Stimulated activated CD4-positive, alpha-beta T cell treated with anti-CD3 and anti-CD28 coated beads, Interleukin-4, amount 100 ng/mL, for 24 hours (primary cell): ENCODE measurements at regions not wholly inside any gene's neighbourhood (a gene's known extent, or its start where the extent isn't known, plus 50 kb on each side); places are given as distances from the start of the nearest gene placed in this dataset.
"Not testable (repeated sequence)": the region's sequence is repeated elsewhere in the genome, so short reads cannot be mapped to it uniquely, and the experiment has no call there.

Experiments used
- DNase-seq: peaks from one replicate; pipeline ENCODE4 v3.0.0-alpha.2; 2020

DNA sequence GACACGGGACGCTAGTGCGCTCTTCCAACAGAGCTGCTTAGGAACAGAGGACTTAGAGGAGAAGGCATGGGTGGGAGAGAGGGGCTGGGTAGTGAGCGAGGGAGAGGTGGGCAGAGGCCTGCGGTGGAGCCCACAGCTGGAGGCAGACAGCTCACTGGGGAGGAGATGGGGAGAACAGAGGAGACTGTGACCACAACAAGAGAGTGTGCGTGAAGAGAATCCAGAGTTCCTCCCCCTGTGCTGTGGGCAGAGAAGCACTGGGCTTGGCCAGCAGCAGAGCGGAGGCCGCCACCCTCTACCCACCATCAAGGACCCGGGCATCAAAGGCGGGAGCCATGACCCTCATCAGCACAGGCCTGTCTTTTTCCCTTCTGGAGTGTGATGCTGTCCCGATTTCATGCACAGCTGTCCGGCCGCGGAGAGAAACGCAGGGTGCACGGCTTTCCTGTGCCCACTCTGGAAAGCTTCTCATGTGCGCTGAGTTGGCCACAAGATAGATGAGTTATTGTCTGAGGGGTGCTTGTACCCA lies 228.3 kb upstream of the IRX4 start:
- no peak for DNase-seq

DNA sequence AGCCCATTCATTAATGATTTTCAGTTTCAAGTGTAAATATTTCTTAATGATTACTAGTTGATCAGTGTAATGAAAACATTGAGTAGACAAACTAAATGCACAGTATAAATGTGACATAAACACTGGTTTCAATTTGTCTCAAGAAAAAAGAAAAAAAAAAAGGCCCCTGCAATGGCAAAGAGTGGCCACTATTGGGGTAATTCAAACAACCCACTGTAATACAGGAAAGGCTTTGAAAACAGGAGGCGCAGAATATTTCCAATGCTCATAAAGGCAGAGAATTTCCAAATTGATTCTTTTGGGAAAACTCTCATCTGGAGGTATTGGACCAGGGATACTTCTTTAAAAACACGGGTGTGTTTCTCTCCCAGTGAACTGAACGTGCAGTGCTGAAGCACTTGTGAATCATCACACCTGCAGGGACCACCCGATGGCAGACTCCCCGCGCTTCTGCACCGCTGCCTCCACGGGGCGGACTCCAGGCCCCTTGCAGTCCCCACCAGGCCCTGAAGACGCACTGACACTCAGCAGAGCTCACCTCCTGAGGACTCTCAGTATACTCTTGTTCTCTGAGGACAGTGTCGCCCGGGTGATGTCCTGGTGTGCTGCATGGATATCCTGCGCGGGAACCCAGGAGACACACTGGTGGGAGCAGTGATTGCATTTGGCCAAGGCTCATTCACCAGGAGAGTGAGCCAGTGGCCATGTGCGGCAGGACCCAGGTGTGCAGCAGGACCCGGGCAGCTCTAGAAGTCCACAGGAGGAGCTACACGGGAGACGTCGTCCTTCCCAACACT lies 227.6 kb upstream of the IRX4 start:
- DNase-seq = no peak

DNA sequence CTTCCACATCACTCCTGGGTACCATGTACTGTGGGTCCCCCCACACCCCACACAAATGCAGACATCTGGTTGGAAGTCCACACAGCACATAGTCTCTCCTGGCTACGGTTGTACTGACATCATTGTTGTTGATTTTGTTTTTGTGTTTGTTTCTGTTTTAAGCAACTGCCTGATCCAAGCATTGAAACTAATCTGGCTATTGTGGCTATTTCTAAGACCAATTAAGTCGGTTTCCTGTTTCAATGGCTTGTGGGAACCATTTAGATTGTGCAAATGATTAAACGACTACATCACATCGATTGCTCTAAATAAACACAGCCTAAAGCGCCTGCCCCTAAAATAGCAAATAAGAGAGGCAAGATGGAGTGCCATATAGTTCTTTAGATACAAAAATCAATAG lies 226.8 kb upstream of the IRX4 start:
- DNase-seq = no peak

DNA sequence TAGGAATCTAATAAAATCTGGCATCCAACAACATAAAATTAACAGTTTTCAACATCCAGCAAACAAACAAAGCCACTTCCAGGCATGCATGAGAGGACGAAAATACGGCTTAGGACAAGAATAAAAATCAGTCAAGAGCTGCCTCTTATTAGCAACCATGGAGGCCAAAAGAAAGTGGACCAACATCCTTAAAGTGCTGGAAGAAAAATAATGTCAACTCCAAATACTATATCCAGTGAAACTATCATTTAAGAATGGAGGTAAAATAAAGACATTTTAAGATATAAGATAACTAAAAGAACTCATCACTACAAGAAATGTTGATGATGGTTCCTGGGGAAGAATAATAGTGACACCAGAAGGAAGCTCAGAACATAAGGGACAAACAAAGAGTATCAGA lies 224.0 kb upstream of the IRX4 start:
- DNase-seq = no peak

- DNase-seq = no peak
Observed at GRCh38 chr5:2105141-2105540, 222.4 kb upstream of the IRX4 start.

DNA sequence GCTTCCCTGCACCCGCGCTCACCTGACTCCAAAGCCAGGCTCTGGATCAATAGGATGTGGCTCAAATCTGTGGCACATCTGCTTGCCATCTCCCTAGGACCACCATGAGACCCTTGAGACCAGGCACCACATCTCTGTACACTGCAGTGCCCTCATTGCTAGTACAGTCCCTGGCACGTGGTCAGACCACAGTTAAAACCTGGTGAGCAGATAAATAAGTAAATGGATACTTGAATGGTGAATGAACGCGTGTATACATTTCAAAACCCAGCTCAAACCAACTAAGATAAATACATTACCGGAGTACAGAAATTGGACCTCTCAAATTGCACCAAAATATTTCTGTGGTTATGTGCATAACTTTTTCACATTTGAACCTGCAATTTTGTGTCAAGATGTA lies 221.2 kb upstream of the IRX4 start:
- DNase-seq = no peak

DNA sequence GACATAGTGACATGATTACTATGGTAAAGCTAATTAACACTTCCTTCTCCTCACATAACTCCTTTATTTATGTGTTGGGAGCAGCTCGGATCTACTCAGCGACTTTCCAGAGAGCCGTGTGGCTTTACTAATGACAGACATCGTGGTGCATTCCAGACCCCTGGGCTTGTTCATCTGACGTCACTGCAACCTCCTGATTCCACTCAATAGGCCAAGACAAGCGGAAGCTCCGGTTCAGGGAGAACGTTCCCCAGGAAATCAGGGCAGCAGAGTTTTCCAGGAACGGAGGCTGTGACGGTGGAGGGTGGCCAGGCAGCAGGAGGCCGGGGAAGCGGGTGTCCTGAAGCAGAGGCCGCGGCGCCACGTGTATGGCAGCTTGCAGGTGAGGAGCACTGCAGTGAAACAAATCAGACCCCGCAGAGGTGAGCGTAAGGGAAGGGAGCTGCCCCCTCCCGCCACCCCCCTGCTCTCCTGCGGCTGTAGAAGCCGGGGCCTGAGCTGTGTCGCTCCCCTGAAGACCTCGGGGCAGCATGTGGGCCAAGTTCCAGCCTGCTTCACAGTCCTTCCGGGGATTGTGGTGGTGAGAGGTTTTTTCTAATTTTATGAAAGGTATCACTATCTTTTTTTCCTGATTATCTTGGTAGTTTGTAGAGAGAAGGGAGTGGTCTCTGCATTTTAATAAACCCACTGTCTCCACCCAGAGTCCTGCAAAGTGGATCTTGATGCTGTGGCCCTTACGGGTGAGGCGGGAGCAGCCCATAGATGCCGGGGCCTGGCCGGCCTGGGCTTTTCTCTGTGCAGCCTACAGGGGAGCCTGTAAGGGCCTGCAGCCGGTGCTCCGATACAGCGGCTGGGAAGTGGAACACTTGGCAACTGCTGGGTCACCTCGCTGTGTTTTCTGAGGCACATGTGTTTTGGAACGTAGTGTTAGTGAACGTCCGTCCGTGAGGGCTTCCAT lies 220.4 kb upstream of the IRX4 start:
- DNase-seq = no peak

GRCh38 chr5:2101685-2102084 lies 219.0 kb upstream of the IRX4 start:
- no peak for DNase-seq

GRCh38 chr5:2096887-2097505 lies 214.3 kb upstream of the IRX4 start:
- DNase-seq = no peak

DNA sequence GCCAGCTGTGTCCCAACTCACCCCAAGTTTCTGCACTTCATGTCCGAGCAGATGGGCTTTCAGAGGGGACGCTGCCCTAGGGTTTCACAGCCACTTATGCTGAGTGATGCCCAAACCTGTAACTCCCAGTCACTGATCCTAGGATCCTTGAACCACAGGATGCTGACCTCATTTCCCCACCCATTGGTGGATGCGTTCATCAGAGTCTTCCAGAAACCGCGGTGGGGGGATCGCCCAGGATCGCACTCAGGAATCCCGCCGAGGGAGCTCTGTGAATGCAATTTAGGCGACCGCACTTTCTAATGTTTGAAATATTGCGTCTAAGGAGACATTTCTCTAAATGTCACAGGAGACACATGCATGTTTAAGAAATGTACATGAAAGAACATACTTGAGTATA lies 212.3 kb upstream of the IRX4 start:
- DNase-seq = no peak

DNA sequence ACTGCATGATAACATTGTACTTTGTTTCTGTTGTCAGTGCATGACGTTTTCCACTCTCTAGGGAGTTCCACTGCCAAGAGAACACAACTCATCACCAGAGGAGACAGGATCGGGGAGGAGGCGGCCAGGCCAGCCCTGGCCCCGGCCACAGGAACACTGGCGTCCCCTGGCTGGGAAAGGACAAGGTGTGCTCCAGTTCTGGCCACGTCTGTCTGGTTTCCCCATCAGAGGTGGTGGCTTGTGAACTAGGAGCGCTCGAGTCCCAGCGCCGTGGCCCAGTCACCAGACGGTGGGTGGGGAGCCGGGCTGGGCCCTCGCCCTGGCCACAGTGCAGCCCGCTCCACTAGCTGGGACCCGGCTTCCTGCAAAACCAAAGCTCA lies 211.9 kb upstream of the IRX4 start:
- no peak for DNase-seq

DNA sequence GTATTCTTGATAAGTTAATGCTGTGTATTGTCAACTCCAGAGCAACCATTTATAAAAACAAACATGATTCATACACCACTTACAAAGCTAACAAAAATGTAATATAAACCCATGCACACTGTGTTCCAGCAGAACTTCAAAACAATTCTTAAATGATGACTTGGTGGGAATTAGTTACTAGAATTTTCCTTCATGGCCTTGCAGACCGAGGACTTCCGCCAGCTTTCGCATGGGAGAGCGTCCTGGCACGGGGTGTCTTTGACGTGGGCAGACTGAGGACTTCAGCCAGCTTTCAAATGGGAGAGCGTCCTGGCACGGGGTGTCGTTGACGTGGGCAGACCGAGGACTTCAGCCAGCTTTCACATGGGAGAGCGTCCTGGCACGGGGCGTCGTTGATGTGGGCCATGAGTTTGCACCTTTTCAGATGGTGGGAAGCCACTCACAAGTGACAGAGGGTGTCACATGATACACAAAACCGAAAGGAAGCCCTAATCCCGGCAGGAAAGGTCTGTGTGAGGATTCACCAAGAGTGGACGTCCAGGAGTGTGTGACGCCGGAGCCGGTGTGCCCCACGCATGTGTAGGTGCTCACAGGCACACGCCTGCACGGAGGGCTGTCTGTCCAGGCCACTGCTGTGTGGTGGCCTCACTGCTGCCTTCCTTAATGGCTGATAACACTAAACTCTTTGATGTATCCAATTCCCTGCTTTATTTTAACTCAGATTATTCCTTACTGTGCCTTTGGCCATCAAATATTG lies 211.3 kb upstream of the IRX4 start:
- DNase-seq = no peak

GRCh38 chr5:2091921-2092320 lies 209.2 kb upstream of the IRX4 start:
- no peak for DNase-seq

- DNase-seq = no peak
Observed at GRCh38 chr5:2087980-2088379, 205.3 kb upstream of the IRX4 start.

DNA sequence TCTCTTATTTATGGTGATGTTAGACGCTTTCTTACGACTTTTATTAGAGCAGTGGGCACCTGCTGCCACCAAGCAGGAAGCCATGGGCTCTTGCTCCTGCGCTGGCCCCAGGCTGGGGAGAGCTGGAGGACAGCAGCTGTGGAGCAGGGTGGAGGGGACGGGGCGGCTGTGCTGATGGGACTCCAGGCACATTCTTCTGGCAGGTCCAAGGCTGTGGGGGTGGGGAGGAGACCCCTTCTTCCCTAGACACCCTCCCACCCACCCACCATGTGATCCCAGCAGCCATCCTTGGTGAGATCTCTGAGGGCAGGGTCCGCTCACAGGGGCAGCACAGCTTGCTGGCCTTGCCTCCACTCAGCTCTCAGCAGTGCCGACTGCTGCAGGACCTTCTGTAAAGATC lies 192.6 kb upstream of the IRX4 start:
- DNase-seq = no peak

GRCh38 chr5:2071562-2071961 lies 188.8 kb upstream of the IRX4 start:
- no peak for DNase-seq

GRCh38 chr5:2070787-2071186 lies 188.1 kb upstream of the IRX4 start:
- not testable (repeated sequence) for DNase-seq

GRCh38 chr5:2068531-2068930 lies 185.8 kb upstream of the IRX4 start:
- no peak for DNase-seq

GRCh38 chr5:2066373-2066772 lies 183.6 kb upstream of the IRX4 start:
- no peak for DNase-seq

- DNase-seq = not testable (repeated sequence)
Observed at GRCh38 chr5:2063380-2063779, 180.7 kb upstream of the IRX4 start.

DNA sequence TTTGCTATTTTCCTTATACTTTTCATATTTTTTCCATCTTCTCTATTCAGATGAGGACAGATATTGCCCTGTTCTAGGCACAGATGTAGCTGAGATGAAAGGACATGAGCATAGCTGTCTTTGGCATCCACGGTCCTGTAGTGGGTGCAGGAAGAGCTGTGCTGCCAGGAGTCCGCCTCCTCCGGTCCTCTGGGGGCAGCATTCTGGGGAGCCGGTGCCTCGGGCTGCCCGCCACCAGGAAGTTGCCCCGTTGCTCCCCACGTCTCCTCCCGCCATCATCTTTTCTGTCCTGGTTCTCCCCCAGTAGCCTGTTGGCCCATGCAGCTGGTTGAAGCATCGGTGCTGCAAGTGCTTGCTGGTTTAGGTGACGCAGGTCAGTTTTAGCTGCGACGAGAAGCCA lies 170.0 kb upstream of the IRX4 start:
- DNase-seq = no peak

DNA sequence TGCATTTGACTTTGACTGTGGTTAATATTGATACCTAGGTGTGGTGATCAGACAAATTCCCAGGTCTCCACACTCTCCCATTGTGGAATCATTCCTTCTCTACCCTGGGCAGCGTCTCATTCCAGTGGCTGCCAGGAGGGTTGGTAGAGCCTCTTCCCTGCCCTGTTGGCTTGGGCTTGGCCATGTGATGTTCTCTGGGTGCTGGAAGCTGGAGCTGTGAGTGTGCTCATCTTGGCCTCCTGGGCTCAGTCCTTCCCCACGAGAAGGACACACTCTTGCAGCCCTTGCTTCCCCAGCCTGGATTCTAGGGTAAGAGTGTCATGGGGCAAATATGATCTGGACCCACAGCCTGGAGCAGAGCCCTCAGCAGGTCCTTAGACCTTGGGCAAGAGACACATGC lies 167.2 kb upstream of the IRX4 start:
- no peak for DNase-seq

DNA sequence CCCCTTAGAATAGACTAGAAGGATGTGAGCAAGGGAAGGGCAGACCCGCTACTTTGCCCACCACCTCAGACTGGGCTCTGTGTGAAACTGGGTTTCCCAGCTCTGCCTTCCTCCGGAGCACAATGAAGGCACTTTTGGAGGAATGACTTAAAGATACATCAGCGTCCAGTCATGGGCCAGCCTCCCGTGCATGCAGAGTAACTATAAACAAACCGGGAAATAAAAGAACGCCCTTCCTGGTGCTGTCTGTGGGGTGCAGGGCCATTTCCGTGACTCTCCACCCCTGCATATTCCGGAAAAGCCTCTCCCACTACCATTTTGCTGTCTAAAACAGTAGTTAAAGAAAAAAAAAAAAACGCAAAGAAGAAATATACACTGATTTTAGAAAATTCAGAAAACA lies 165.9 kb upstream of the IRX4 start:
- no peak for DNase-seq
